ENCODE measurements at regions not wholly inside any gene's neighbourhood (a gene's known extent, or its start where the extent isn't known, plus 50 kb on each side); places are given as distances from the start of the nearest gene placed in this dataset.

DNA sequence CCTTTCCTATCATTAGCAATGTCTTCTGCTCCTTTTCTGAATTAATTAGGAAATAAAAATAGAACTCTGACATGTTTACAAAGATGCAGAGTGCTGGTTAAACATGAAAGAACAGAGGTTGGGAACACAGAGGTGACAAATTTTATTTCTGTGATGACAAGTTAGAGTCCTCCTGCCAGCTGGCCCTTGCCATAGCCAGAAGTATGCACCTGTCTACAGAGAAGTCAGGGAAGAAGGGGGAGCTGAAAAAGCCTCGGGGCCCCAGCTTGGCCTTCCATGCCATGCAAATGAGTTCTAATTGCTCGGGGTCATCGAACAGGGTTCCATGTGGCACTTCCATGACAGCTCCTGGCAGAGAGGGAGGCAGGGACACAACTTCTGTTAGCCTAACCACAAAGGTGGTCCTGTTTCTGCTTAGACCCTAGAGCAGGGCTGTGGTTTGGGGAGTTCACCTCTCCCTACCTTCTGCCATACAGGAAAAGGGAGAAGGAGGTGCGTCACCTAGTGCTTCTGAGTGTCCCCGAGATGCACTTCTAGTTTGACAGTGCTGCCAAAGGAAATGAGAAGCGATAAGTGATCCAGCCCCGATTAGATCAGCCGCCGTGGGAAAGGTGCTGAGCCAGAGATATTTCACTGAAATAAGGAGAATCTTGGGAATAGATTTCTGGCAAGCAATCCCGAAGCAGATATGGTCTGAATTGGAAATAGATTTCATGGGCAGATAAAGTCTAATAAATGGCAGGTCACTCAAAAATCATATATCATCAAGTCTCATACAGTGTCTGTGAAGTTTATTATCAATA is 155.8 kb upstream of the FOXN3 start:
- TF ChIP-seq, protein P1, sequence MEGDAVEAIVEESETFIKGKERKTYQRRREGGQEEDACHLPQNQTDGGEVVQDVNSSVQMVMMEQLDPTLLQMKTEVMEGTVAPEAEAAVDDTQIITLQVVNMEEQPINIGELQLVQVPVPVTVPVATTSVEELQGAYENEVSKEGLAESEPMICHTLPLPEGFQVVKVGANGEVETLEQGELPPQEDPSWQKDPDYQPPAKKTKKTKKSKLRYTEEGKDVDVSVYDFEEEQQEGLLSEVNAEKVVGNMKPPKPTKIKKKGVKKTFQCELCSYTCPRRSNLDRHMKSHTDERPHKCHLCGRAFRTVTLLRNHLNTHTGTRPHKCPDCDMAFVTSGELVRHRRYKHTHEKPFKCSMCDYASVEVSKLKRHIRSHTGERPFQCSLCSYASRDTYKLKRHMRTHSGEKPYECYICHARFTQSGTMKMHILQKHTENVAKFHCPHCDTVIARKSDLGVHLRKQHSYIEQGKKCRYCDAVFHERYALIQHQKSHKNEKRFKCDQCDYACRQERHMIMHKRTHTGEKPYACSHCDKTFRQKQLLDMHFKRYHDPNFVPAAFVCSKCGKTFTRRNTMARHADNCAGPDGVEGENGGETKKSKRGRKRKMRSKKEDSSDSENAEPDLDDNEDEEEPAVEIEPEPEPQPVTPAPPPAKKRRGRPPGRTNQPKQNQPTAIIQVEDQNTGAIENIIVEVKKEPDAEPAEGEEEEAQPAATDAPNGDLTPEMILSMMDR (conservative IDR thresholded peaks at IDR 0.05; ENCODE audit: low read depth, low read length) = no peak
- no peak for TF ChIP-seq EZH2 (IDR thresholded peaks at IDR 0.05; ENCODE audit: borderline replicate concordance, low read depth, low read length, poor library complexity, severe bottlenecking)
